ENCODE measurements at regions not wholly inside any gene's neighbourhood (a gene's known extent, or its start where the extent isn't known, plus 50 kb on each side); places are given as distances from the start of the nearest gene placed in this dataset.

- DNase-seq (ENCODE audit: low spot score): no peak
- H3K4me2 ChIP-seq: no peak overlapping the region
- no peaks in the 10 kb centered on the region for H3K79me2 ChIP-seq (replicated peaks; ENCODE audit: insufficient read depth)
- no peaks in the 10 kb centered on the region for H3K36me3 ChIP-seq (ENCODE audit: insufficient read depth)
- peaks cover 2% of the 10 kb centered on the region for H3K27me3 Mint-ChIP-seq (ENCODE audit: insufficient read depth, low read depth, poor library complexity)
- no peak overlapping the region for H3K4me3 Mint-ChIP-seq
- no peak overlapping the region for H3K27ac Mint-ChIP-seq
- H3K36me3 Mint-ChIP-seq (ENCODE audit: low read depth): no peaks in the 10 kb centered on the region
- H3K9me3 Mint-ChIP-seq: no peaks in the 10 kb centered on the region
- ATAC-seq: no peak
- H3F3A ChIP-seq (replicated peaks; ENCODE audit: low read depth): no peaks in the 10 kb centered on the region
- no peaks in the 10 kb centered on the region for H4K20me1 ChIP-seq (replicated peaks; ENCODE audit: insufficient read depth)
- H3K27ac ChIP-seq (ENCODE audit: low read depth): no peak overlapping the region
- no peaks in the 10 kb centered on the region for H3K9me2 ChIP-seq (ENCODE audit: insufficient read depth)
- TF ChIP-seq POLR2AphosphoS5 (IDR thresholded peaks at IDR 0.05; ENCODE audit: low read depth) (no peak), ZNF114 (CRISPR knock-in tag; IDR thresholded peaks at IDR 0.05) (no peak), CTCF (conservative IDR thresholded peaks at IDR 0.05; ENCODE audit: low read depth in 2 of 2) (no peak), JUNB (IDR thresholded peaks at IDR 0.05; ENCODE audit: unreplicated experiment) (no peak), REST (IDR thresholded peaks at IDR 0.05; ENCODE audit: unreplicated experiment) (no peak), ZNF331 (CRISPR knock-in tag; IDR thresholded peaks at IDR 0.05; ENCODE audit: low read depth) (no peak), EZH2phosphoT487 (IDR thresholded peaks at IDR 0.05; ENCODE audit: unreplicated experiment) (no peak), ZNF462 (CRISPR knock-in tag; IDR thresholded peaks at IDR 0.05) (no peak), NANOG (IDR thresholded peaks at IDR 0.05; ENCODE audit: borderline replicate concordance) (no peak)
- no peak overlapping the region for H3K4me3 ChIP-seq
- H2AFZ ChIP-seq: no peak overlapping the region
- no peaks in the 10 kb centered on the region; the same call in 1 of the 2 replicates for H3K4me1 ChIP-seq (ENCODE audit: insufficient read depth)
- peaks cover 4% of the 10 kb centered on the region; the same call in 2 of the 3 replicates for H3K4me1 Mint-ChIP-seq
- H3K27me3 ChIP-seq (ENCODE audit: insufficient read depth): no peaks in the 10 kb centered on the region
Observed at GRCh38 chr5:28269978-28270377, 1231.6 kb upstream of the CDH9 start.

Measured in GM23338 (cell line).